Neural cell (in vitro differentiated cells): ENCODE measurements at regions not wholly inside any gene's neighbourhood (a gene's known extent, or its start where the extent isn't known, plus 50 kb on each side); places are given as distances from the start of the nearest gene placed in this dataset.

Experiments
- H2AFZ ChIP-seq: fragments of 200-600, 300-800 bp; sonication (generic), shearing (Covaris generic); 2 replicates; pipeline ENCODE4 v1.6.0; 2014; ENCODE audit warnings: low read depth, mild to moderate bottlenecking, antibody characterized with exemption, low read length, moderate library complexity
- H3F3A ChIP-seq: fragments of 200-600 bp; shearing (Covaris generic); 2 replicates; pipeline ENCODE4 v1.6.1; 2016; ENCODE audit warnings: mild to moderate bottlenecking, moderate library complexity, mixed read lengths, antibody characterized with exemption, low read length; ENCODE audit not compliant: insufficient read depth, poor library complexity, severe bottlenecking
- H3K27ac ChIP-seq: fragments of 200-600, 300-800 bp; sonication (generic), shearing (Covaris generic); 2 replicates; pipeline ENCODE4 v1.5.1; 2014; ENCODE audit warnings: mild to moderate bottlenecking, low read length, moderate library complexity
- H3K27me3 ChIP-seq: fragments of 300-800, 200-600 bp; sonication (generic), shearing (Covaris generic); 2 replicates; pipeline ENCODE4 v1.6.0; 2014; ENCODE audit warnings: mild to moderate bottlenecking, low read depth, low read length, moderate library complexity; ENCODE audit not compliant: insufficient read depth
- H3K36me3 ChIP-seq: fragments of 300-800, 200-600 bp; sonication (generic), shearing (Covaris generic); 2 replicates; pipeline ENCODE4 v1.5.1; 2014; ENCODE audit warnings: mild to moderate bottlenecking, antibody characterized with exemption, low read length, moderate library complexity; ENCODE audit not compliant: insufficient read depth
- H3K4me2 ChIP-seq: fragments of 300-800, 200-600 bp; sonication (generic), shearing (Covaris generic); 2 replicates; pipeline ENCODE4 v1.6.0; 2014; ENCODE audit warnings: mild to moderate bottlenecking, low read length
- H3K4me3 ChIP-seq: fragments of 300-800, 200-600 bp; sonication (generic), shearing (Covaris generic); 2 replicates; pipeline ENCODE4 v1.5.1; 2014; ENCODE audit warnings: mild to moderate bottlenecking, low read length, moderate library complexity
- H3K79me2 ChIP-seq: fragments of 200-600 bp; shearing (Covaris generic); replicated peaks from 2 replicates; pipeline ENCODE4 v1.6.0; 2014; ENCODE audit warnings: mild to moderate bottlenecking, low read length, moderate library complexity; ENCODE audit not compliant: insufficient read depth
- H3K9ac ChIP-seq: fragments of 300-800, 200-600 bp; sonication (generic), shearing (Covaris generic); 2 replicates; pipeline ENCODE4 v1.6.1; 2016; ENCODE audit warnings: mild to moderate bottlenecking, low read length, mixed read lengths
- H3K9me2 ChIP-seq: fragments of 200-600 bp; shearing (Covaris generic); 2 replicates; pipeline ENCODE4 v1.6.1; 2016; ENCODE audit warnings: mild to moderate bottlenecking, low read length, mixed read lengths; ENCODE audit not compliant: insufficient read depth
- H3K9me3 ChIP-seq: fragments of 200-600, 300-800 bp; sonication (generic), shearing (Covaris generic); 2 replicates; pipeline ENCODE4 v1.6.1; 2016; ENCODE audit warnings: mild to moderate bottlenecking, mixed run types, low read length, moderate library complexity, mixed read lengths
- H4K20me1 ChIP-seq: fragments of 200-600 bp; shearing (Covaris generic); 2 replicates; pipeline ENCODE4 v1.6.1; 2016; ENCODE audit warnings: mild to moderate bottlenecking, mixed run types; ENCODE audit not compliant: insufficient read depth
- EP300 ChIP-seq: fragments of 450-650 bp; conservative IDR thresholded peaks from 2 replicates; pipeline ENCODE4 v1.6.1; 2014; ENCODE audit warnings: antibody characterized with exemption, mild to moderate bottlenecking, moderate library complexity; ENCODE audit not compliant: poor library complexity, severe bottlenecking
- EZH2 ChIP-seq: fragments of 200-600, 300-800 bp; shearing (Covaris generic), sonication (generic); IDR thresholded peaks from 2 replicates; pipeline ENCODE4 v1.6.1; 2014; ENCODE audit warnings: antibody characterized with exemption, low read length, borderline replicate concordance, mild to moderate bottlenecking; ENCODE audit not compliant: insufficient read depth, poor library complexity, severe bottlenecking
- MXI1 ChIP-seq: fragments of 450-650 bp; conservative IDR thresholded peaks from 2 replicates; pipeline ENCODE4 v1.6.1; 2014; ENCODE audit warnings: antibody characterized with exemption, mild to moderate bottlenecking; ENCODE audit not compliant: poor library complexity, severe bottlenecking
- POLR2AphosphoS5 ChIP-seq: IDR thresholded peaks from 2 replicates; pipeline ENCODE4 v1.6.1; 2012
- RAD21 ChIP-seq: fragments of 450-650 bp; conservative IDR thresholded peaks from 2 replicates; pipeline ENCODE4 v1.6.1; 2014; ENCODE audit warnings: antibody characterized with exemption, mild to moderate bottlenecking, moderate library complexity
- REST ChIP-seq: IDR thresholded peaks from 2 replicates; pipeline ENCODE4 v1.6.1; 2012; ENCODE audit warnings: borderline replicate concordance
- SMC3 ChIP-seq: fragments of 450-650 bp; conservative IDR thresholded peaks from 2 replicates; pipeline ENCODE4 v1.6.1; 2014; ENCODE audit warnings: antibody characterized with exemption, mild to moderate bottlenecking, moderate library complexity; ENCODE audit not compliant: poor library complexity
- TAF1 ChIP-seq: IDR thresholded peaks from 2 replicates; pipeline ENCODE4 v1.6.1; 2012; ENCODE audit warnings: low read depth
- TF ChIP-seq, protein P1 (sequence below): fragments of 450-650 bp; IDR thresholded peaks from 2 replicates; pipeline ENCODE4 v1.5.1; 2014; ENCODE audit warnings: antibody characterized with exemption, mild to moderate bottlenecking, moderate library complexity; ENCODE audit not compliant: poor library complexity, severe bottlenecking

GRCh38 chr10:9305018-9305655 is 1250.6 kb downstream of the GATA3 start:
- no peaks in the 10 kb centered on the region for H4K20me1 ChIP-seq
- H3K9ac ChIP-seq: no peak overlapping the region
- no peaks in the 10 kb centered on the region for H3K27me3 ChIP-seq
- no peaks in the 10 kb centered on the region for H3K9me3 ChIP-seq
- no peak overlapping the region for H3K27ac ChIP-seq
- no peaks in the 10 kb centered on the region for H3F3A ChIP-seq
- H2AFZ ChIP-seq: no peak overlapping the region
- no peak overlapping the region for H3K4me2 ChIP-seq
- peak; percentile 69 for TF ChIP-seq SMC3
- peak; percentile 75 for TF ChIP-seq RAD21
- no peak for TF ChIP-seq EZH2
- TF ChIP-seq, protein P1, sequence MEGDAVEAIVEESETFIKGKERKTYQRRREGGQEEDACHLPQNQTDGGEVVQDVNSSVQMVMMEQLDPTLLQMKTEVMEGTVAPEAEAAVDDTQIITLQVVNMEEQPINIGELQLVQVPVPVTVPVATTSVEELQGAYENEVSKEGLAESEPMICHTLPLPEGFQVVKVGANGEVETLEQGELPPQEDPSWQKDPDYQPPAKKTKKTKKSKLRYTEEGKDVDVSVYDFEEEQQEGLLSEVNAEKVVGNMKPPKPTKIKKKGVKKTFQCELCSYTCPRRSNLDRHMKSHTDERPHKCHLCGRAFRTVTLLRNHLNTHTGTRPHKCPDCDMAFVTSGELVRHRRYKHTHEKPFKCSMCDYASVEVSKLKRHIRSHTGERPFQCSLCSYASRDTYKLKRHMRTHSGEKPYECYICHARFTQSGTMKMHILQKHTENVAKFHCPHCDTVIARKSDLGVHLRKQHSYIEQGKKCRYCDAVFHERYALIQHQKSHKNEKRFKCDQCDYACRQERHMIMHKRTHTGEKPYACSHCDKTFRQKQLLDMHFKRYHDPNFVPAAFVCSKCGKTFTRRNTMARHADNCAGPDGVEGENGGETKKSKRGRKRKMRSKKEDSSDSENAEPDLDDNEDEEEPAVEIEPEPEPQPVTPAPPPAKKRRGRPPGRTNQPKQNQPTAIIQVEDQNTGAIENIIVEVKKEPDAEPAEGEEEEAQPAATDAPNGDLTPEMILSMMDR: peak; percentile 77
- no peak for TF ChIP-seq REST
- TF ChIP-seq MXI1: no peak
- TF ChIP-seq EP300: no peak
- H3K4me3 ChIP-seq: no peak overlapping the region
- no peaks in the 10 kb centered on the region for H3K79me2 ChIP-seq
- no peaks in the 10 kb centered on the region for H3K9me2 ChIP-seq
- H3K36me3 ChIP-seq: no peaks in the 10 kb centered on the region

DNA sequence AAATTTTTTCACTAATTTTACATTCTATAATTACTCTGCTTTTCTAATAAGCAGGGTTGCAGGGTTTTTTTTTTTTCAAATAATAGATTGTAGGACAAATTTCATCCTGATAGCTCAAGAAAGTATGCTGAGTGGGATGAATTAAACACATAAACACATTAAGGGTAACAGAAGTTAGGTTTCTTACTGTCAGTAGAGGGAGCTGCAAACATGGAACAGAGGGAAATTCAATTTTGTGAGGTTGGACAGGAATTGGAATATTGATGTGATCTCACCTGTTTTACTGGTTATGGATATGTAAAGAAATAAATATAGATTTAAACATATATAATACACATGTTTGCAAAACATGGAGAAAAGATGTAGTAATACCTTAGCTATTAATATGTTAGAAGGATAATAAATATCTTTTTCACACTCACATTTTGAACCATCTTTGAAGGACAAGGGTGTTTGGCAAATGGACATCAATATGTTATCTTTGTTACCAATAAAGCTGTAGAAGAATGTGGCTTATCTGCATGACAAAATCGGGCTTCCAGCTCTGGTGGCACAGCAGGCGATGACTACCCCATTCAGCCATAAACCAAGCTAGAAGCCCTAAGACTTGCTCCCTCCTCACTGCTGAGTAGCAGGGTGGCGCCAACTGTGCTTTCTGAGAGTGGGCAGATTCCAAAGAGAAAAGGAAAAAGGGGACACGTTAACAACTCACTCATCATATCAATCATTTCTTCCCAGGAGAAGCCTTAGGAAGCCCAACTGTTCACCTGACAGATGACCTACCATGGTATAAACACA is 1257.4 kb downstream of the GATA3 start:
- no peak overlapping the region for H3K4me3 ChIP-seq
- no peak for TF ChIP-seq REST
- no peak for TF ChIP-seq POLR2AphosphoS5
- TF ChIP-seq EP300: no peak
- TF ChIP-seq EZH2: no peak
- TF ChIP-seq RAD21: no peak
- TF ChIP-seq SMC3: peak; percentile 13
- TF ChIP-seq MXI1: no peak
- TF ChIP-seq, protein P1: peak; percentile 49
- no peak for TF ChIP-seq TAF1
- H3K36me3 ChIP-seq: no peaks in the 10 kb centered on the region
- no peak overlapping the region for H2AFZ ChIP-seq
- no peaks in the 10 kb centered on the region for H4K20me1 ChIP-seq
- H3K9me2 ChIP-seq: no peaks in the 10 kb centered on the region
- no peaks in the 10 kb centered on the region for H3K79me2 ChIP-seq
- no peaks in the 10 kb centered on the region for H3F3A ChIP-seq
- H3K4me2 ChIP-seq: no peak overlapping the region
- no peaks in the 10 kb centered on the region for H3K9me3 ChIP-seq
- no peak overlapping the region for H3K27ac ChIP-seq
- no peak overlapping the region for H3K9ac ChIP-seq
- H3K27me3 ChIP-seq: no peaks in the 10 kb centered on the region
